ENCODE measurements at regions not wholly inside any gene's neighbourhood (a gene's known extent, or its start where the extent isn't known, plus 50 kb on each side); places are given as distances from the start of the nearest gene placed in this dataset.

DNA sequence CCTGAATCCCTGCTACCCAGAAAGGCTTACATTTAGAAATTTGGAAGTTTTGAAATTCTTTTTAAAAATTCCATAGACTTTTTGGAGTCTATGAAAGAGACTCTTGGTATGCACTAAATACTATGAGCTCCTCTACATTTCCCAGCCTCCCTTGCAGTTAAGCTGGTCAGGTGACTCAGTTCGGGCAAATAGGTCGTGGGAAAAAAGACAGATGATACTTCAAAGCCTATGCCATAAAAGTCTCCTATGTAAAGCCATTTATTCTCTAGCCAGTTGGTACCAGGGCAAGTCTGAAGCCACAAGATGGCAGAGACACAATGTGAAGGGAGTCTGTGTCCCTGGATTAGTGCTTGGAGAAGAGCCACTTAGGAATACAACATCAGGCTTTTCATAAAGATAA is 101.8 kb downstream of the BOD1 start:
- Histone ChIP-seq H3K36me3 (ENCODE audit: control insufficient read depth in 1 of 2, insufficient read depth in 2 of 2, low read length in 2 of 2) (no peaks in the 10 kb centered on the region), H3K27ac (ENCODE audit: low read depth, low read length) (no peak overlapping the region), H4K20me1 (ENCODE audit: insufficient read depth) (no peaks in the 10 kb centered on the region), H3K4me2 (ENCODE audit: low read length) (no peak overlapping the region), H3K9ac (ENCODE audit: low read length) (no peak overlapping the region), H3K4me3 (replicated peaks in 1 of 2; ENCODE audit: low read depth in 1 of 2, low read length in 2 of 2) (no peak overlapping the region), H3K27me3 (ENCODE audit: insufficient read depth, low read length) (no peaks in the 10 kb centered on the region), H3K79me2 (ENCODE audit: insufficient read depth, low read length) (no peaks in the 10 kb centered on the region), H3K4me1 (ENCODE audit: control insufficient read depth in 1 of 2, insufficient read depth in 2 of 2, low read length in 2 of 2) (peaks cover 0 to 6% of the 10 kb centered on the region in 2 experiments; a peak in 1 of 4 replicates), H3K9me2 (ENCODE audit: insufficient read depth) (no peaks in the 10 kb centered on the region), H3K9me3 (ENCODE audit: control insufficient read depth in 1 of 2, insufficient read depth in 1 of 2, low read depth in 1 of 2, low read length in 2 of 2) (no peaks in the 10 kb centered on the region), H2AFZ (ENCODE audit: low read depth, low read length, poor library complexity, severe bottlenecking) (no peak overlapping the region)
- BruUV-seq (replicated peaks): no TSS peak
- TF ChIP-seq SP1 (IDR thresholded peaks at IDR 0.05; ENCODE audit: low read depth) (no peak), POLR2A (IDR thresholded peaks at IDR 0.05; ENCODE audit: borderline replicate concordance, extremely low read depth, insufficient read depth, insufficient read length) (no peak), ZNF274 (IDR thresholded peaks at IDR 0.05; ENCODE audit: low read depth, low read length) (no peak), SRF (IDR thresholded peaks at IDR 0.05; ENCODE audit: low read depth) (no peak), ZFX (IDR thresholded peaks at IDR 0.05) (no peak), JUND (IDR thresholded peaks at IDR 0.05) (no peak), POLR2AphosphoS5 (IDR thresholded peaks at IDR 0.05; ENCODE audit: low read depth, low read length) (no peak), SIN3A (IDR thresholded peaks at IDR 0.05; ENCODE audit: low read depth) (no peak), ELF1 (IDR thresholded peaks at IDR 0.05; ENCODE audit: borderline replicate concordance, low read depth) (no peak), EGR1 (IDR thresholded peaks at IDR 0.05; ENCODE audit: low read depth) (no peak), EZH2 (IDR thresholded peaks at IDR 0.05) (no peak), EZH2phosphoT487 (IDR thresholded peaks at IDR 0.05; ENCODE audit: borderline replicate concordance) (no peak), CBX3 (IDR thresholded peaks at IDR 0.05; ENCODE audit: low read depth) (no peak), RAD21 (IDR thresholded peaks at IDR 0.05; ENCODE audit: low read depth) (no peak), TCF7L2 (IDR thresholded peaks at IDR 0.05; ENCODE audit: borderline replicate concordance, extremely low read depth, insufficient read depth, insufficient read length) (no peak), FOSL1 (IDR thresholded peaks at IDR 0.05; ENCODE audit: low read depth) (no peak)
- TF ChIP-seq, protein P1, sequence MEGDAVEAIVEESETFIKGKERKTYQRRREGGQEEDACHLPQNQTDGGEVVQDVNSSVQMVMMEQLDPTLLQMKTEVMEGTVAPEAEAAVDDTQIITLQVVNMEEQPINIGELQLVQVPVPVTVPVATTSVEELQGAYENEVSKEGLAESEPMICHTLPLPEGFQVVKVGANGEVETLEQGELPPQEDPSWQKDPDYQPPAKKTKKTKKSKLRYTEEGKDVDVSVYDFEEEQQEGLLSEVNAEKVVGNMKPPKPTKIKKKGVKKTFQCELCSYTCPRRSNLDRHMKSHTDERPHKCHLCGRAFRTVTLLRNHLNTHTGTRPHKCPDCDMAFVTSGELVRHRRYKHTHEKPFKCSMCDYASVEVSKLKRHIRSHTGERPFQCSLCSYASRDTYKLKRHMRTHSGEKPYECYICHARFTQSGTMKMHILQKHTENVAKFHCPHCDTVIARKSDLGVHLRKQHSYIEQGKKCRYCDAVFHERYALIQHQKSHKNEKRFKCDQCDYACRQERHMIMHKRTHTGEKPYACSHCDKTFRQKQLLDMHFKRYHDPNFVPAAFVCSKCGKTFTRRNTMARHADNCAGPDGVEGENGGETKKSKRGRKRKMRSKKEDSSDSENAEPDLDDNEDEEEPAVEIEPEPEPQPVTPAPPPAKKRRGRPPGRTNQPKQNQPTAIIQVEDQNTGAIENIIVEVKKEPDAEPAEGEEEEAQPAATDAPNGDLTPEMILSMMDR (IDR thresholded peaks at IDR 0.05 in 2 of 3, conservative IDR thresholded peaks at IDR 0.05 in 1 of 3; ENCODE audit: borderline replicate concordance in 1 of 3, insufficient read depth in 1 of 3, low read depth in 2 of 3, low read length in 2 of 3): no peak
- TF ChIP-seq, protein P2, sequence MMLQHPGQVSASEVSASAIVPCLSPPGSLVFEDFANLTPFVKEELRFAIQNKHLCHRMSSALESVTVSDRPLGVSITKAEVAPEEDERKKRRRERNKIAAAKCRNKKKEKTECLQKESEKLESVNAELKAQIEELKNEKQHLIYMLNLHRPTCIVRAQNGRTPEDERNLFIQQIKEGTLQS (IDR thresholded peaks at IDR 0.05): no peak
- TF ChIP-seq, protein P3, sequence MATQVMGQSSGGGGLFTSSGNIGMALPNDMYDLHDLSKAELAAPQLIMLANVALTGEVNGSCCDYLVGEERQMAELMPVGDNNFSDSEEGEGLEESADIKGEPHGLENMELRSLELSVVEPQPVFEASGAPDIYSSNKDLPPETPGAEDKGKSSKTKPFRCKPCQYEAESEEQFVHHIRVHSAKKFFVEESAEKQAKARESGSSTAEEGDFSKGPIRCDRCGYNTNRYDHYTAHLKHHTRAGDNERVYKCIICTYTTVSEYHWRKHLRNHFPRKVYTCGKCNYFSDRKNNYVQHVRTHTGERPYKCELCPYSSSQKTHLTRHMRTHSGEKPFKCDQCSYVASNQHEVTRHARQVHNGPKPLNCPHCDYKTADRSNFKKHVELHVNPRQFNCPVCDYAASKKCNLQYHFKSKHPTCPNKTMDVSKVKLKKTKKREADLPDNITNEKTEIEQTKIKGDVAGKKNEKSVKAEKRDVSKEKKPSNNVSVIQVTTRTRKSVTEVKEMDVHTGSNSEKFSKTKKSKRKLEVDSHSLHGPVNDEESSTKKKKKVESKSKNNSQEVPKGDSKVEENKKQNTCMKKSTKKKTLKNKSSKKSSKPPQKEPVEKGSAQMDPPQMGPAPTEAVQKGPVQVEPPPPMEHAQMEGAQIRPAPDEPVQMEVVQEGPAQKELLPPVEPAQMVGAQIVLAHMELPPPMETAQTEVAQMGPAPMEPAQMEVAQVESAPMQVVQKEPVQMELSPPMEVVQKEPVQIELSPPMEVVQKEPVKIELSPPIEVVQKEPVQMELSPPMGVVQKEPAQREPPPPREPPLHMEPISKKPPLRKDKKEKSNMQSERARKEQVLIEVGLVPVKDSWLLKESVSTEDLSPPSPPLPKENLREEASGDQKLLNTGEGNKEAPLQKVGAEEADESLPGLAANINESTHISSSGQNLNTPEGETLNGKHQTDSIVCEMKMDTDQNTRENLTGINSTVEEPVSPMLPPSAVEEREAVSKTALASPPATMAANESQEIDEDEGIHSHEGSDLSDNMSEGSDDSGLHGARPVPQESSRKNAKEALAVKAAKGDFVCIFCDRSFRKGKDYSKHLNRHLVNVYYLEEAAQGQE (IDR thresholded peaks at IDR 0.05; ENCODE audit: low read depth): no peak
- no peak for ATAC-seq
- intact Hi-C loops (cut with micrococcal nuclease): no loop called here
- CTCF ChIA-PET: no interaction called here
- POLR2A ChIA-PET: no interaction called here
- RAD21 ChIA-PET (ENCODE audit: low non-redundant PET in 1 of 2, low total read pairs in 2 of 2, uncharacterized antibody in 2 of 2, unreplicated experiment in 2 of 2): no interaction called here
- DNase-seq (ENCODE audit: low read depth, low spot score): no peak

All from HCT116 (cell line).